Mucosa of rectum (tissue), 2 donors: ENCODE measurements at regions not wholly inside any gene's neighbourhood (a gene's known extent, or its start where the extent isn't known, plus 50 kb on each side); places are given as distances from the start of the nearest gene placed in this dataset.
"Not testable (repeated sequence)": the region's sequence is repeated elsewhere in the genome, so short reads cannot be mapped to it uniquely, and the experiment has no call there.

Experiments used
- H3K27ac ChIP-seq, 2 donors: one replicate each; pipeline ENCODE4 v1.7.0; 2013; ENCODE audit warnings: inconsistent platforms in 2 of 2, low read depth in 2 of 2, low read length in 2 of 2
- H3K27me3 ChIP-seq, 2 donors: one replicate each; pipeline ENCODE4 v1.7.0; 2013; ENCODE audit warnings: low read length in 2 of 2; ENCODE audit not compliant: control insufficient read depth in 2 of 2, insufficient read depth in 2 of 2
- H3K36me3 ChIP-seq, 2 donors: one replicate each; pipeline ENCODE4 v1.7.0; 2013; ENCODE audit warnings: low read length in 2 of 2; ENCODE audit not compliant: control insufficient read depth in 2 of 2, insufficient read depth in 2 of 2
- H3K4me1 ChIP-seq, 2 donors: one replicate each; pipeline ENCODE4 v1.7.0; 2013; ENCODE audit warnings: low read length in 2 of 2, mild to moderate bottlenecking in 1 of 2; ENCODE audit not compliant: control insufficient read depth in 2 of 2, insufficient read depth in 2 of 2
- H3K4me3 ChIP-seq, 2 donors: one replicate each; pipeline ENCODE4 v1.7.0; 2013; ENCODE audit warnings: low read length in 2 of 2
- H3K9ac ChIP-seq, 2 donors: one replicate each; pipeline ENCODE4 v1.7.0; 2013; ENCODE audit warnings: low read length in 2 of 2, low read depth in 1 of 2, mild to moderate bottlenecking in 1 of 2
- H3K9me3 ChIP-seq, 2 donors: one replicate each; pipeline ENCODE4 v1.7.0; 2013; ENCODE audit warnings: low read length in 2 of 2; ENCODE audit not compliant: control insufficient read depth in 2 of 2
- donor health status: healthy.
- donor health status: Normal muscosa, but diverticular disease.

GRCh38 chr2:51959696-51960095, 927.8 kb upstream of the NRXN1 start:
- H3K9me3 ChIP-seq = no peaks in the 10 kb centered on the region
- H3K36me3 ChIP-seq = no peaks in the 10 kb centered on the region
- H3K27me3 ChIP-seq = no peaks in the 10 kb centered on the region
- no peak overlapping the region for H3K4me3 ChIP-seq
- no peaks in the 10 kb centered on the region for H3K4me1 ChIP-seq
- H3K27ac ChIP-seq = no peak overlapping the region
- H3K9ac ChIP-seq = no peak overlapping the region

GRCh38 chr2:51953931-51954330, 922.0 kb upstream of the NRXN1 start:
- no peak overlapping the region for H3K9ac ChIP-seq
- H3K9me3 ChIP-seq = peaks cover 4 to 5% of the 10 kb centered on the region in 2 donors
- H3K4me1 ChIP-seq = no peaks in the 10 kb centered on the region
- H3K27ac ChIP-seq = no peak overlapping the region
- no peak overlapping the region for H3K4me3 ChIP-seq
- H3K36me3 ChIP-seq = no peaks in the 10 kb centered on the region
- no peaks in the 10 kb centered on the region for H3K27me3 ChIP-seq

- Histone ChIP-seq H3K4me1 (no peaks in the 10 kb centered on the region), H3K27me3 (no peaks in the 10 kb centered on the region), H3K9me3 (no peaks in the 10 kb centered on the region), H3K36me3 (no peaks in the 10 kb centered on the region), H3K27ac (no peak overlapping the region), H3K9ac (no peak overlapping the region), H3K4me3 (no peak overlapping the region)
Measured at GRCh38 chr2:51921076-51921475, 889.1 kb upstream of the NRXN1 start.

- H3K9ac ChIP-seq = no peak overlapping the region
- no peaks in the 10 kb centered on the region for H3K9me3 ChIP-seq
- no peak overlapping the region for H3K27ac ChIP-seq
- no peaks in the 10 kb centered on the region for H3K36me3 ChIP-seq
- H3K27me3 ChIP-seq = no peaks in the 10 kb centered on the region
- H3K4me3 ChIP-seq = no peak overlapping the region
- H3K4me1 ChIP-seq = no peaks in the 10 kb centered on the region
Measured at GRCh38 chr2:51920509-51920908, 888.6 kb upstream of the NRXN1 start.

- Histone ChIP-seq H3K9me3 (no peaks in the 10 kb centered on the region), H3K27ac (no peak overlapping the region), H3K9ac (no peak overlapping the region), H3K4me3 (no peak overlapping the region), H3K36me3 (no peaks in the 10 kb centered on the region), H3K27me3 (no peaks in the 10 kb centered on the region), H3K4me1 (no peaks in the 10 kb centered on the region)
Measured at GRCh38 chr2:51919395-51919794, 887.5 kb upstream of the NRXN1 start.

DNA sequence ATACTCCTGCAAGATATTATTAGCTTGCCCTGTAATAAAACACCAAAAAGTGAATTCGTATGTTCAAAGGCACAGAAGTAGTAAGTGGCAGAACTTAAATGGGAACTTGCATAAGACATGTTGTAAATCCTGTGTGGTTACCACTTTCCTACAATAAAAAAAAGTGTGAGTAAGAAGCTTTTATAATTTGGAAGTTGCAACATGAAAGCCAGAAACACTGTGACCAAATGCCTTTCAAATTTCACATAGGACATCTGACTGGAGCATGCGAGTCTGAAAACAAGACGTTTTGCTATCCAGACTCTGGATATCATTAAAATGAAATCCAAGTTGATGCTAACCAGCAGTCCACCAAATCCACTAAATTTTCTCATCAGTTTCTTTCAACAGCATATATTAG, 886.2 kb upstream of the NRXN1 start:
- no peaks in the 10 kb centered on the region for H3K9me3 ChIP-seq
- H3K27me3 ChIP-seq = no peaks in the 10 kb centered on the region
- no peak overlapping the region for H3K4me3 ChIP-seq
- no peaks in the 10 kb centered on the region for H3K36me3 ChIP-seq
- no peaks in the 10 kb centered on the region for H3K4me1 ChIP-seq
- no peak overlapping the region for H3K9ac ChIP-seq
- H3K27ac ChIP-seq = no peak overlapping the region

DNA sequence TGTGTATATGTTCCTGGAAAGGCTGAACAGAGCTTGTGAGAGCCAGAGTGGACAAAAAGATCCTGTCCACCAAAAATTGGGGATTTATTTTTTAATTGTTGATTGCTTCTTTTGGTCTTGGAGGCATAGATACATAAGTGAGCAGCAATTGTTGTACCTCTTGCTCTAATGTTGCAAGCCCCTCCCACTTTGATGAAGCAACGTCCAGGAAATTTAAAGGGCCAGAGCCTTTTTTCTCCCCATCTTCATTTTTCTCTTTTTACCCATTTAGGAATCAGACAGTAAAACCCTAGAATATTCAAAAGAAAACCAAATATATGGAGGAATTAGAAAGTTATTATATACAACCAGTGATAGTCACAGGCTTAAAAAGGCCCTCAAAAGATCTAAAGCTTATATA, 871.8 kb upstream of the NRXN1 start:
- H3K27ac ChIP-seq = no peak overlapping the region
- H3K36me3 ChIP-seq = no peaks in the 10 kb centered on the region
- H3K27me3 ChIP-seq = no peaks in the 10 kb centered on the region
- H3K4me3 ChIP-seq = no peak overlapping the region
- no peak overlapping the region for H3K9ac ChIP-seq
- no peaks in the 10 kb centered on the region for H3K9me3 ChIP-seq
- H3K4me1 ChIP-seq = no peaks in the 10 kb centered on the region

DNA sequence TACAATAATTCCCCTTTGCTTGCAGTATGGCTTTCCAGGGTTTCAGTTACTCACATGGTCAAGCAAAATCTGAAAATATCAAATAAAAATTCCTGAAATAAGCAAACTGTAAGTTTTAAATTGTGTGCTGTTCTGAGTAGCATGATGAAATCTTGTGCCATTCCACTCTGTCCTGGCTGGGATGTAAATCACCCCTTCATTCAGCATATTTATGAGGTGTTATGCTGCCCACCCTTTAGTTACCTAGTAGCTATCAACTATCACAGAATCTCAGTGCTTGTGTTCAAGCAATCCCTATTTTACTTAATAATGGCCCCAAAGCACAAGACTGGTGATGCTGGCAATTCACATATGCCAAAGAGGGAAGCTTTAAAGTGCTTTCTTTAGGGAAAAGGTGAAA, 867.7 kb upstream of the NRXN1 start:
- no peak overlapping the region for H3K9ac ChIP-seq
- no peak overlapping the region for H3K27ac ChIP-seq
- H3K4me3 ChIP-seq = no peak overlapping the region
- H3K27me3 ChIP-seq = no peaks in the 10 kb centered on the region
- H3K4me1 ChIP-seq = no peaks in the 10 kb centered on the region
- H3K36me3 ChIP-seq = no peaks in the 10 kb centered on the region
- H3K9me3 ChIP-seq = no peaks in the 10 kb centered on the region

- not testable (repeated sequence) for H3K27ac ChIP-seq, H3K27me3 ChIP-seq, H3K9me3 ChIP-seq, H3K4me3 ChIP-seq, H3K36me3 ChIP-seq, H3K4me1 ChIP-seq, H3K9ac ChIP-seq
Measured at GRCh38 chr2:51894584-51894983, 862.7 kb upstream of the NRXN1 start.

- Histone ChIP-seq H3K9ac (no peak overlapping the region), H3K27me3 (no peaks in the 10 kb centered on the region)
Measured at GRCh38 chr2:51888120-51888519, 856.2 kb upstream of the NRXN1 start.

GRCh38 chr2:51881673-51882072, 849.7 kb upstream of the NRXN1 start:
- no peak overlapping the region for H3K4me3 ChIP-seq
- H3K9ac ChIP-seq = no peak overlapping the region
- H3K36me3 ChIP-seq = no peaks in the 10 kb centered on the region
- H3K27ac ChIP-seq = no peak overlapping the region
- no peaks in the 10 kb centered on the region for H3K9me3 ChIP-seq
- no peaks in the 10 kb centered on the region for H3K27me3 ChIP-seq
- no peaks in the 10 kb centered on the region for H3K4me1 ChIP-seq

More at GRCh38 chr2:51888120-51888519, 856.2 kb upstream of the NRXN1 start:
- no peak overlapping the region for H3K27ac ChIP-seq
- no peaks in the 10 kb centered on the region for H3K4me1 ChIP-seq
- H3K36me3 ChIP-seq = no peaks in the 10 kb centered on the region
- H3K9me3 ChIP-seq = no peaks in the 10 kb centered on the region
- no peak overlapping the region for H3K4me3 ChIP-seq
